ENCODE measurements at regions not wholly inside any gene's neighbourhood (a gene's known extent, or its start where the extent isn't known, plus 50 kb on each side); places are given as distances from the start of the nearest gene placed in this dataset.

DNA sequence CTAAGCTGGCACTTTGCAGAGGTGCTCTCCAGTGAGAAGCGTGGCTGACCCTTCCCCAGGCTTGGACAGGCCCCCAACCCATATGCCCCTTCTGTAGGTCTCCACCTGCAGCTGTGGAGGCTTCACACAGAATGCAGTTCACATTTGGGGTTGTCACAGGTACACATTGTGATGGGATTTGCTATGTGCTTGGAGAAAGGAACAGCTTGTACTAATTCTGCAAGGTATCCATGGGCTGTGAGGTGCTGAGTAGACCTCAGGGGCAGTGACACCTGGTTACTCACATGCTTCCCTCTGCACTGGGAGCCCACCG, 188.9 kb downstream of the CXCL12 start:
- ChIA-PET POLR2A (ENCODE audit: unreplicated experiment) (no interaction called here), CTCF (no interaction called here)
- Histone ChIP-seq H3K9me3 (ENCODE audit: insufficient read depth, low read depth) (no peaks in the 10 kb centered on the region), H3K79me2 (ENCODE audit: low read depth) (no peaks in the 10 kb centered on the region), H3K4me3 (no peak overlapping the region), H3K27ac (no peak overlapping the region), H2AFZ (no peak overlapping the region), H3K9me2 (ENCODE audit: insufficient read depth) (no peaks in the 10 kb centered on the region), H3K4me2 (no peak overlapping the region), H3F3A (ENCODE audit: insufficient read depth, low read depth) (no peaks in the 10 kb centered on the region), H3K27me3 (ENCODE audit: insufficient read depth, low read depth) (peaks cover 15% of the 10 kb centered on the region), H3K4me1 (replicated peaks; ENCODE audit: insufficient read depth) (no peaks in the 10 kb centered on the region), H3K36me3 (ENCODE audit: low read depth) (no peaks in the 10 kb centered on the region), H4K20me1 (ENCODE audit: insufficient read depth) (no peaks in the 10 kb centered on the region)
- BruUV-seq (replicated peaks): no TSS peak
- intact Hi-C loops (cut with micrococcal nuclease; ENCODE audit: unreplicated experiment): no loop called here
- TF ChIP-seq EZH2 (IDR thresholded peaks at IDR 0.05; ENCODE audit: low read depth): no peak
- TF ChIP-seq, protein P1, sequence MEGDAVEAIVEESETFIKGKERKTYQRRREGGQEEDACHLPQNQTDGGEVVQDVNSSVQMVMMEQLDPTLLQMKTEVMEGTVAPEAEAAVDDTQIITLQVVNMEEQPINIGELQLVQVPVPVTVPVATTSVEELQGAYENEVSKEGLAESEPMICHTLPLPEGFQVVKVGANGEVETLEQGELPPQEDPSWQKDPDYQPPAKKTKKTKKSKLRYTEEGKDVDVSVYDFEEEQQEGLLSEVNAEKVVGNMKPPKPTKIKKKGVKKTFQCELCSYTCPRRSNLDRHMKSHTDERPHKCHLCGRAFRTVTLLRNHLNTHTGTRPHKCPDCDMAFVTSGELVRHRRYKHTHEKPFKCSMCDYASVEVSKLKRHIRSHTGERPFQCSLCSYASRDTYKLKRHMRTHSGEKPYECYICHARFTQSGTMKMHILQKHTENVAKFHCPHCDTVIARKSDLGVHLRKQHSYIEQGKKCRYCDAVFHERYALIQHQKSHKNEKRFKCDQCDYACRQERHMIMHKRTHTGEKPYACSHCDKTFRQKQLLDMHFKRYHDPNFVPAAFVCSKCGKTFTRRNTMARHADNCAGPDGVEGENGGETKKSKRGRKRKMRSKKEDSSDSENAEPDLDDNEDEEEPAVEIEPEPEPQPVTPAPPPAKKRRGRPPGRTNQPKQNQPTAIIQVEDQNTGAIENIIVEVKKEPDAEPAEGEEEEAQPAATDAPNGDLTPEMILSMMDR (conservative IDR thresholded peaks at IDR 0.05): no peak
- DNase-seq: no peak

DNA sequence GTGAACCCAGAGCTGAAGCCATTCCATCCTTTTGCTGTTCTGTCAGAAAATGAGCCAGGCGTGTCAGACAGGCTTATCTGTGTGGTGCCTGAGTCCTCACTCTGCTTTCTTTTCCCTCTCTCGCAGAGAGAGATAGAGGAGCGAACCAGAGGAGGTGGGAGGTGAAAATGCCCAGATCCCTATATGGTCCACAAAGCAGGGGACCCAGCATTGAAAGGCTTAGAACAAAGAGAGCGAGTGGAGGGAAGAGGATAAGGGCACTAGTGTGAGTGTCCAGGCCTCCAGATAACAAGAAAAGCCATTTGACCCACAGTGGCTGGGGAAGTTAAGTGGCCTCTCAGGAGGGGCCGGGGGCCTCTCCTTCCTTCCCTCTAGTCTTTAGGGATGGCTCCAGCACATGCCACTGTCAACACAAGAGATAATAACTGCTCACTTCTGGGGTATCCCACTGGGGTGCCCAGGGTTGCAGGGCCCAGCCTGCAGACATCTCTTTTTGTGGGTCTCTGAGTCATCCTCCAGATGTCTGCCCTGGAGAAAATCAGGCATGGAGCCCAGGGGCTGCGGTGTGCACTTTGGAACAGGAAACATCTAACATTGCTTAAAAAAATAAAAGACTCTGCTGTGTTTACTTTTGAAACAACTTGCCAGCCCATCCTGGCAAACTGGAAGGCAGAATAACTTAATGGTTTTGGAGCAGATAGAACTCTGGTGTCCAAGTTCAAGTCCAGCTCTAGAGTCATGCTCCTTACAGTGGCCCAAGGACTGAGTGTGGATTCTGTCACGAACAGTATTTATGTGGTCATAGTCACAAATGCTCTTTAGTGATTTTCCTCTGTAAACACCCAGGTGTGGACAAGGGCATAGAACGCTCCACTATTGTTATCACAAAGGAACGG, 189.5 kb downstream of the CXCL12 start:
- DNase-seq: no peak
- no TSS peak for BruUV-seq (replicated peaks)
- no peaks in the 10 kb centered on the region for H3K4me1 ChIP-seq (replicated peaks; ENCODE audit: insufficient read depth)
- ChIA-PET POLR2A (ENCODE audit: unreplicated experiment) (no interaction called here), CTCF (no interaction called here)
- intact Hi-C loops (cut with micrococcal nuclease; ENCODE audit: unreplicated experiment): no loop called here
- no peaks in the 10 kb centered on the region for H3F3A ChIP-seq (ENCODE audit: insufficient read depth, low read depth)
- no peak overlapping the region for H3K4me2 ChIP-seq
- no peak overlapping the region for H3K27ac ChIP-seq
- no peaks in the 10 kb centered on the region for H3K9me2 ChIP-seq (ENCODE audit: insufficient read depth)
- no peaks in the 10 kb centered on the region for H3K9me3 ChIP-seq (ENCODE audit: insufficient read depth, low read depth)
- peaks cover 15% of the 10 kb centered on the region for H3K27me3 ChIP-seq (ENCODE audit: insufficient read depth, low read depth)
- H3K36me3 ChIP-seq (ENCODE audit: low read depth): no peaks in the 10 kb centered on the region
- no peaks in the 10 kb centered on the region for H4K20me1 ChIP-seq (ENCODE audit: insufficient read depth)
- H3K79me2 ChIP-seq (ENCODE audit: low read depth): no peaks in the 10 kb centered on the region
- no peak overlapping the region for H2AFZ ChIP-seq
- H3K4me3 ChIP-seq: no peak overlapping the region
- TF ChIP-seq EZH2 (IDR thresholded peaks at IDR 0.05; ENCODE audit: low read depth): no peak
- TF ChIP-seq, protein P1 (conservative IDR thresholded peaks at IDR 0.05): no peak

DNA sequence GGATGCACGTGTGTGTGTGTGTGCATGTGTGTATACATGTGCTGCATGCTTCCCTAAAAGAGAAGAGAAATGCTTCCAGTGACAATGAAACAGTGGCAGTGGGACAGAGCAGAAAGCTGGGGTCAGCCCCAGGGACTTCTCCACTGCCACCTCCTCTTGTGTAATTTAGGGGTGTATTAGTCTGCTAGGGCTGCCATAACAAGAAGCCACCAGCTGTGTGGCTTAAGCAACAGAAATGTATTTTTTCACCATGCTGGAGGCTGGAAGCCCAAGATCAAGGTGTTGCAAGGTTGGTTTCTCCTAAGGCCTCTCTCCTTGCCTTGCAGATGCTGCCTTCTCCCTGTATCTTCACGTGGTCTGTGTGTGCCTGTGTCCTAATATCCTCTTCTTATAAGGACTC, 190.5 kb downstream of the CXCL12 start:
- no peak for TF ChIP-seq EZH2 (IDR thresholded peaks at IDR 0.05; ENCODE audit: low read depth)
- TF ChIP-seq, protein P1 (conservative IDR thresholded peaks at IDR 0.05): no peak
- no peaks in the 10 kb centered on the region for H3K79me2 ChIP-seq (ENCODE audit: low read depth)
- no peak overlapping the region for H3K4me3 ChIP-seq
- intact Hi-C loops (cut with micrococcal nuclease; ENCODE audit: unreplicated experiment): no loop called here
- DNase-seq: no peak
- no peaks in the 10 kb centered on the region for H3F3A ChIP-seq (ENCODE audit: insufficient read depth, low read depth)
- H3K9me3 ChIP-seq (ENCODE audit: insufficient read depth, low read depth): no peaks in the 10 kb centered on the region
- H3K4me1 ChIP-seq (replicated peaks; ENCODE audit: insufficient read depth): no peaks in the 10 kb centered on the region
- no peaks in the 10 kb centered on the region for H4K20me1 ChIP-seq (ENCODE audit: insufficient read depth)
- H3K4me2 ChIP-seq: no peak overlapping the region
- H3K27me3 ChIP-seq (ENCODE audit: insufficient read depth, low read depth): peaks cover 11% of the 10 kb centered on the region; the same call in 1 of the 2 replicates
- no TSS peak for BruUV-seq (replicated peaks)
- H3K36me3 ChIP-seq (ENCODE audit: low read depth): no peaks in the 10 kb centered on the region
- ChIA-PET CTCF (no interaction called here), POLR2A (ENCODE audit: unreplicated experiment) (no interaction called here)
- no peaks in the 10 kb centered on the region for H3K9me2 ChIP-seq (ENCODE audit: insufficient read depth)
- H3K27ac ChIP-seq: no peak overlapping the region
- no peak overlapping the region for H2AFZ ChIP-seq

Data from PC-9 (cell line).